Ascending aorta (tissue), 2 donors: ENCODE measurements at regions not wholly inside any gene's neighbourhood (a gene's known extent, or its start where the extent isn't known, plus 50 kb on each side); places are given as distances from the start of the nearest gene placed in this dataset.

Experiments used
- DNase-seq, 2 donors: peaks; one replicate each; pipeline ENCODE4 v3.0.0-alpha.2; 2019; ENCODE audit warnings: low spot score in 2 of 2
- H3K27ac ChIP-seq, 2 donors: fragments of 200-600 bp; sonication (generic); one replicate each; pipeline ENCODE4 v1.5.1; 2016 to 2017; ENCODE audit warnings: mild to moderate bottlenecking in 1 of 2
- H3K27me3 ChIP-seq: fragments of 200-600 bp; sonication (generic); one replicate; pipeline ENCODE4 v1.5.1; 2017
- H3K36me3 ChIP-seq, 2 donors: fragments of 200-600 bp; sonication (generic); one replicate each; pipeline ENCODE4 v1.5.1; 2016
- H3K4me1 ChIP-seq, 2 donors: fragments of 200-600 bp; sonication (generic); one replicate each; pipeline ENCODE4 v1.5.1; 2016 to 2017; ENCODE audit warnings: mild to moderate bottlenecking in 1 of 2
- H3K4me3 ChIP-seq, 2 donors: fragments of 200-600 bp; sonication (generic); one replicate each; pipeline ENCODE4 v1.5.1; 2016 to 2017; ENCODE audit warnings: mild to moderate bottlenecking in 1 of 2
- H3K9me3 ChIP-seq, 2 donors: fragments of 200-600 bp; sonication (generic); one replicate each; pipeline ENCODE4 v1.5.1; 2016
- CTCF ChIP-seq, 3 experiments: fragments of 200-600 bp in 2 of 3; fragments of 450-650 bp in 1 of 3; sonication (generic) in 2 of 3; IDR thresholded peaks; one replicate each; pipeline ENCODE4 v1.5.1; 2016 to 2019; ENCODE audit warnings: antibody characterized with exemption in 3 of 3, mild to moderate bottlenecking in 1 of 3, moderate library complexity in 1 of 3
- intact Hi-C: fragments of 100-400 bp; cut with DNase I; formaldehyde crosslinking; loops from one replicate; pipeline ENCODE4 v1.15.1; 2023

- no peak overlapping the region for H3K4me3 ChIP-seq
- no peaks in the 10 kb centered on the region for H3K9me3 ChIP-seq
- no peaks in the 10 kb centered on the region for H3K4me1 ChIP-seq
- no peaks in the 10 kb centered on the region for H3K36me3 ChIP-seq
- intact Hi-C loops, result no loop called here
- H3K27me3 ChIP-seq, result no peaks in the 10 kb centered on the region
- no peak for TF ChIP-seq CTCF (IDR thresholded peaks at IDR 0.05)
- no peak for DNase-seq
- H3K27ac ChIP-seq, result peak overlapping the region in 1 of 2 donors; percentile 53
These were observed 277.1 kb downstream of the PAX1 start for GRCh38 chr20:21982559-21982958.

GRCh38 chr20:21981597-21982344 is 276.3 kb downstream of the PAX1 start:
- DNase-seq, result no peak
- no peaks in the 10 kb centered on the region for H3K27me3 ChIP-seq
- TF ChIP-seq CTCF (IDR thresholded peaks at IDR 0.05), result no peak
- intact Hi-C loops, result no loop called here
- peak overlapping the region; percentile 53 to 67 for H3K27ac ChIP-seq
- H3K4me3 ChIP-seq, result no peak overlapping the region
- no peaks in the 10 kb centered on the region for H3K9me3 ChIP-seq
- H3K4me1 ChIP-seq, result no peaks in the 10 kb centered on the region
- H3K36me3 ChIP-seq, result no peaks in the 10 kb centered on the region

GRCh38 chr20:21981179-21981578 is 275.7 kb downstream of the PAX1 start:
- DNase-seq, result no peak
- Histone ChIP-seq H3K4me3 (no peak overlapping the region), H3K27me3 (no peaks in the 10 kb centered on the region), H3K4me1 (no peaks in the 10 kb centered on the region), H3K27ac (peak overlapping the region; percentile 53 to 67), H3K36me3 (no peaks in the 10 kb centered on the region), H3K9me3 (no peaks in the 10 kb centered on the region)
- no peak for TF ChIP-seq CTCF (IDR thresholded peaks at IDR 0.05)
- intact Hi-C loops, result no loop called here

GRCh38 chr20:21971436-21971835 is 266.0 kb downstream of the PAX1 start:
- intact Hi-C loops, result no loop called here
- Histone ChIP-seq H3K27me3 (no peaks in the 10 kb centered on the region), H3K27ac (no peak overlapping the region), H3K9me3 (no peaks in the 10 kb centered on the region), H3K4me3 (no peak overlapping the region), H3K4me1 (no peaks in the 10 kb centered on the region), H3K36me3 (no peaks in the 10 kb centered on the region)
- no peak for DNase-seq
- no peak for TF ChIP-seq CTCF (IDR thresholded peaks at IDR 0.05)

- H3K36me3 ChIP-seq, result no peaks in the 10 kb centered on the region
- no peak for TF ChIP-seq CTCF (IDR thresholded peaks at IDR 0.05)
- no peaks in the 10 kb centered on the region for H3K4me1 ChIP-seq
- DNase-seq, result no peak
- no peak overlapping the region for H3K4me3 ChIP-seq
- H3K9me3 ChIP-seq, result no peaks in the 10 kb centered on the region
- intact Hi-C loops, result no loop called here
- no peaks in the 10 kb centered on the region for H3K27me3 ChIP-seq
- H3K27ac ChIP-seq, result no peak overlapping the region
These were observed 263.0 kb downstream of the PAX1 start for GRCh38 chr20:21968486-21968885.

- Histone ChIP-seq H3K4me3 (no peak overlapping the region), H3K9me3 (no peaks in the 10 kb centered on the region), H3K4me1 (no peaks in the 10 kb centered on the region), H3K36me3 (no peaks in the 10 kb centered on the region), H3K27me3 (no peaks in the 10 kb centered on the region), H3K27ac (no peak overlapping the region)
- intact Hi-C loops, result no loop called here
- no peak for TF ChIP-seq CTCF (IDR thresholded peaks at IDR 0.05)
- DNase-seq, result no peak
These were observed 262.0 kb downstream of the PAX1 start for GRCh38 chr20:21967481-21967880.
